HFFc6 (cell line): ENCODE measurements at regions not wholly inside any gene's neighbourhood (a gene's known extent, or its start where the extent isn't known, plus 50 kb on each side); places are given as distances from the start of the nearest gene placed in this dataset.

ENCODE experiments used
- DNase-seq: peaks from one replicate; pipeline ENCODE4 v3.0.0-alpha.2; 2018
- H3K27ac Mint-ChIP-seq: 2 replicates; pipeline ENCODE4 v1.8.0; 2020; ENCODE audit warnings: mild to moderate bottlenecking, mixed read lengths
- H3K27me3 Mint-ChIP-seq: 2 replicates; pipeline ENCODE4 v1.8.0; 2021; ENCODE audit warnings: mild to moderate bottlenecking, moderate library complexity, mixed read lengths; ENCODE audit not compliant: insufficient read depth
- H3K36me3 Mint-ChIP-seq: 2 replicates; pipeline ENCODE4 v1.8.0; 2021; ENCODE audit warnings: low read depth, mixed read lengths
- H3K4me1 Mint-ChIP-seq: 2 replicates; pipeline ENCODE4 v1.8.0; 2020; ENCODE audit warnings: low read depth, mixed read lengths
- H3K4me3 Mint-ChIP-seq: 2 replicates; pipeline ENCODE4 v1.8.0; 2020; ENCODE audit warnings: mild to moderate bottlenecking, moderate library complexity, mixed read lengths
- H3K9me3 Mint-ChIP-seq: 2 replicates; pipeline ENCODE4 v1.8.0; 2020; ENCODE audit warnings: mild to moderate bottlenecking, mixed read lengths
- TF ChIP-seq, protein P1 (sequence below): fragments of 200-600 bp; sonication (generic); IDR thresholded peaks from 2 replicates; pipeline ENCODE4 v1.5.0; 2021; ENCODE audit warnings: antibody characterized with exemption, mild to moderate bottlenecking

- no peaks in the 10 kb centered on the region for H3K27me3 Mint-ChIP-seq
- no peak overlapping the region for H3K4me3 Mint-ChIP-seq
- TF ChIP-seq, protein P1, sequence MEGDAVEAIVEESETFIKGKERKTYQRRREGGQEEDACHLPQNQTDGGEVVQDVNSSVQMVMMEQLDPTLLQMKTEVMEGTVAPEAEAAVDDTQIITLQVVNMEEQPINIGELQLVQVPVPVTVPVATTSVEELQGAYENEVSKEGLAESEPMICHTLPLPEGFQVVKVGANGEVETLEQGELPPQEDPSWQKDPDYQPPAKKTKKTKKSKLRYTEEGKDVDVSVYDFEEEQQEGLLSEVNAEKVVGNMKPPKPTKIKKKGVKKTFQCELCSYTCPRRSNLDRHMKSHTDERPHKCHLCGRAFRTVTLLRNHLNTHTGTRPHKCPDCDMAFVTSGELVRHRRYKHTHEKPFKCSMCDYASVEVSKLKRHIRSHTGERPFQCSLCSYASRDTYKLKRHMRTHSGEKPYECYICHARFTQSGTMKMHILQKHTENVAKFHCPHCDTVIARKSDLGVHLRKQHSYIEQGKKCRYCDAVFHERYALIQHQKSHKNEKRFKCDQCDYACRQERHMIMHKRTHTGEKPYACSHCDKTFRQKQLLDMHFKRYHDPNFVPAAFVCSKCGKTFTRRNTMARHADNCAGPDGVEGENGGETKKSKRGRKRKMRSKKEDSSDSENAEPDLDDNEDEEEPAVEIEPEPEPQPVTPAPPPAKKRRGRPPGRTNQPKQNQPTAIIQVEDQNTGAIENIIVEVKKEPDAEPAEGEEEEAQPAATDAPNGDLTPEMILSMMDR: no peak
- H3K36me3 Mint-ChIP-seq: peaks cover 10% of the 10 kb centered on the region; the same call in 1 of the 2 replicates
- no peaks in the 10 kb centered on the region for H3K4me1 Mint-ChIP-seq
- DNase-seq: no peak
- peaks cover 34% of the 10 kb centered on the region for H3K9me3 Mint-ChIP-seq
- H3K27ac Mint-ChIP-seq: no peak overlapping the region
Observed at GRCh38 chr4:180106997-180107396, 2136.2 kb upstream of the TENM3 start.

DNA sequence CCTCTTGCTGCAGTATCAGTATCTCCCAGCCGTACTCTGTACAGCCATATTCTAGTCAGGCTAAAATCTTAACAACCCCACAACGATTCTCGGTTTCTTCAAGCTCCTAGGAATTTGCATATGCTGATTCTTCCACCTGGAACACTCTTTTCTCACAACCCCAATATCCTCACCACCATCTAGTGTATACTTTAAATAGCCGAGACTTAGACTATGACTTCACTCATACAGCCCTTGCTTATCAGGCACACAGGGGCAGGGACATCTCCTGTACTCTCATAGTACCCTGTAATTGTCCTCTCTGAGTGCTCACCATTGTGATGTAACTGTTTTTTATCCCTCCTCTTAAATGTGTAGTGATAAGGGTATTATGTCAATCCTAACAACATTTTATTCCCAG, 2126.4 kb upstream of the TENM3 start:
- DNase-seq: no peak
- Mint-ChIP-seq H3K4me3 (no peak overlapping the region), H3K27me3 (no peaks in the 10 kb centered on the region), H3K4me1 (no peaks in the 10 kb centered on the region), H3K27ac (no peak overlapping the region), H3K9me3 (peaks cover 36% of the 10 kb centered on the region), H3K36me3 (no peaks in the 10 kb centered on the region)
- TF ChIP-seq, protein P1: no peak

DNA sequence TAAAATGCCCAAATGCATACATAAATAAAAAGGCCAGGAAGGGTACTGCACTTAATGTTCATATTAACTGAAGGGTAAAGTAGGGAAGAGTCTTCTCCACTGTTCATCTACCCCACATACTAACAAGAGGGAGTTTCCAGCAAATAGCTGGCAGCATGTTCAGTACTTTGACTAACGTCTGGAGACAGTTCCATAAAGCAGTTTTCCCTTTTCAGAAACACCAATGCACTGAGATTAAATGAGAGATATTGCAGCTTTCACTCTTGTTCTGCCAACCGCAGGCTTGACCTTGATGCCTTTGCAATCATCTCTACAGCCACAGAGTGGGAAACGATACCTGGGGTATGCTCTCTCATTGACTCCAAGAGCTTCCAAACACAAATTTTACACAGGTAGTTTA, 2123.1 kb upstream of the TENM3 start:
- TF ChIP-seq, protein P1: no peak
- H3K36me3 Mint-ChIP-seq: no peaks in the 10 kb centered on the region; the same call in 1 of the 2 replicates
- no peak overlapping the region for H3K27ac Mint-ChIP-seq
- no peaks in the 10 kb centered on the region for H3K4me1 Mint-ChIP-seq
- H3K4me3 Mint-ChIP-seq: no peak overlapping the region
- DNase-seq: no peak
- H3K27me3 Mint-ChIP-seq: no peaks in the 10 kb centered on the region
- peaks cover 48% of the 10 kb centered on the region for H3K9me3 Mint-ChIP-seq

GRCh38 chr4:180134091-180134866, 2108.9 kb upstream of the TENM3 start:
- H3K4me1 Mint-ChIP-seq: no peaks in the 10 kb centered on the region
- TF ChIP-seq, protein P1: no peak
- no peaks in the 10 kb centered on the region for H3K36me3 Mint-ChIP-seq
- no peaks in the 10 kb centered on the region for H3K27me3 Mint-ChIP-seq
- no peak for DNase-seq
- H3K4me3 Mint-ChIP-seq: no peak overlapping the region
- H3K27ac Mint-ChIP-seq: no peak overlapping the region
- peaks cover 20% of the 10 kb centered on the region for H3K9me3 Mint-ChIP-seq

GRCh38 chr4:180141734-180142133, 2101.5 kb upstream of the TENM3 start:
- H3K27ac Mint-ChIP-seq: no peak overlapping the region
- H3K36me3 Mint-ChIP-seq: no peaks in the 10 kb centered on the region
- peaks cover 26% of the 10 kb centered on the region for H3K9me3 Mint-ChIP-seq
- DNase-seq: no peak
- no peaks in the 10 kb centered on the region for H3K4me1 Mint-ChIP-seq
- H3K4me3 Mint-ChIP-seq: no peak overlapping the region
- TF ChIP-seq, protein P1: no peak
- no peaks in the 10 kb centered on the region for H3K27me3 Mint-ChIP-seq
